ENCODE measurements at regions not wholly inside any gene's neighbourhood (a gene's known extent, or its start where the extent isn't known, plus 50 kb on each side); places are given as distances from the start of the nearest gene placed in this dataset.
"Not testable (repeated sequence)": the region's sequence is repeated elsewhere in the genome, so short reads cannot be mapped to it uniquely, and the experiment has no call there.

GRCh38 chr1:217088011-217088410 lies 364.8 kb upstream of the ESRRG start:
- no peak for DNase-seq

GRCh38 chr1:217079584-217079983 lies 356.4 kb upstream of the ESRRG start:
- no peak for DNase-seq

- DNase-seq: no peak
Observed at GRCh38 chr1:217078959-217079358, 355.7 kb upstream of the ESRRG start.

- DNase-seq: no peak
Observed at GRCh38 chr1:217078078-217078690, 355.0 kb upstream of the ESRRG start.

GRCh38 chr1:217077426-217077825 lies 354.2 kb upstream of the ESRRG start:
- no peak for DNase-seq

GRCh38 chr1:217076902-217077301 lies 353.7 kb upstream of the ESRRG start:
- no peak for DNase-seq

- DNase-seq: no peak
Observed at GRCh38 chr1:217072926-217073325, 349.7 kb upstream of the ESRRG start.

GRCh38 chr1:217067642-217068041 lies 344.4 kb upstream of the ESRRG start:
- DNase-seq: no peak

- no peak for DNase-seq
Observed at GRCh38 chr1:217066794-217067193, 343.6 kb upstream of the ESRRG start.

- DNase-seq: no peak
Observed at GRCh38 chr1:217063172-217063908, 340.1 kb upstream of the ESRRG start.

- no peak for DNase-seq
Observed at GRCh38 chr1:217062586-217062985, 339.4 kb upstream of the ESRRG start.

- no peak for DNase-seq
Observed at GRCh38 chr1:217059401-217059800, 336.2 kb upstream of the ESRRG start.

GRCh38 chr1:217053676-217054075 lies 330.4 kb upstream of the ESRRG start:
- no peak for DNase-seq

- DNase-seq: no peak
Observed at GRCh38 chr1:217052626-217053025, 329.4 kb upstream of the ESRRG start.

- DNase-seq: no peak
Observed at GRCh38 chr1:217052196-217052595, 329.0 kb upstream of the ESRRG start.

GRCh38 chr1:217049721-217050120 lies 326.5 kb upstream of the ESRRG start:
- DNase-seq: no peak

GRCh38 chr1:217049081-217049480 lies 325.9 kb upstream of the ESRRG start:
- DNase-seq: no peak

- DNase-seq: no peak
Observed at GRCh38 chr1:217048104-217048707, 325.0 kb upstream of the ESRRG start.

GRCh38 chr1:217040711-217041455 lies 317.7 kb upstream of the ESRRG start:
- DNase-seq: no peak

GRCh38 chr1:217039926-217040325 lies 316.7 kb upstream of the ESRRG start:
- DNase-seq: no peak

- not testable (repeated sequence) for DNase-seq
Observed at GRCh38 chr1:217039139-217039538, 315.9 kb upstream of the ESRRG start.

- DNase-seq: no peak
Observed at GRCh38 chr1:217036757-217037156, 313.5 kb upstream of the ESRRG start.

- no peak for DNase-seq
Observed at GRCh38 chr1:217032715-217033367, 309.6 kb upstream of the ESRRG start.
